ENCODE measurements at regions not wholly inside any gene's neighbourhood (a gene's known extent, or its start where the extent isn't known, plus 50 kb on each side); places are given as distances from the start of the nearest gene placed in this dataset.

DNA sequence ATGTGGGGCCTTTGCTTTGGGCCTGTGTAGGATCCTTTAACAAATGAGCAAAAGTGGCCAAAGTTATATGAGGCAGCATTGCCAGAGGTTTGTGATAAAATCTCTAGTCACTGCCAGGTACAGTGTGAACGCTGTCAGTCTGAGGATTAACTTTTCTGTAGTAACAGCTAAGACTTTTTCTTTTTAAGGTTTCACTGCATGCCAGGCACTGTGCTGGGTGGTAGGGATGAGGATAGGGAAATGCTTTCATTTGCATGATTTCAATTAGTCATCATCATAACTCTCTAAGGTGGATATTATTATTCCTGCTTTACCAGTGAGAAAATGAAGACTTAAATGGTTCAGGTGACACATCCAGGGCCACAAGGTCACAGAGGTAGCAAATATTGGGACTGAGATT lies 79.7 kb upstream of the BMPER start (continued):
- TF ChIP-seq, protein P1, sequence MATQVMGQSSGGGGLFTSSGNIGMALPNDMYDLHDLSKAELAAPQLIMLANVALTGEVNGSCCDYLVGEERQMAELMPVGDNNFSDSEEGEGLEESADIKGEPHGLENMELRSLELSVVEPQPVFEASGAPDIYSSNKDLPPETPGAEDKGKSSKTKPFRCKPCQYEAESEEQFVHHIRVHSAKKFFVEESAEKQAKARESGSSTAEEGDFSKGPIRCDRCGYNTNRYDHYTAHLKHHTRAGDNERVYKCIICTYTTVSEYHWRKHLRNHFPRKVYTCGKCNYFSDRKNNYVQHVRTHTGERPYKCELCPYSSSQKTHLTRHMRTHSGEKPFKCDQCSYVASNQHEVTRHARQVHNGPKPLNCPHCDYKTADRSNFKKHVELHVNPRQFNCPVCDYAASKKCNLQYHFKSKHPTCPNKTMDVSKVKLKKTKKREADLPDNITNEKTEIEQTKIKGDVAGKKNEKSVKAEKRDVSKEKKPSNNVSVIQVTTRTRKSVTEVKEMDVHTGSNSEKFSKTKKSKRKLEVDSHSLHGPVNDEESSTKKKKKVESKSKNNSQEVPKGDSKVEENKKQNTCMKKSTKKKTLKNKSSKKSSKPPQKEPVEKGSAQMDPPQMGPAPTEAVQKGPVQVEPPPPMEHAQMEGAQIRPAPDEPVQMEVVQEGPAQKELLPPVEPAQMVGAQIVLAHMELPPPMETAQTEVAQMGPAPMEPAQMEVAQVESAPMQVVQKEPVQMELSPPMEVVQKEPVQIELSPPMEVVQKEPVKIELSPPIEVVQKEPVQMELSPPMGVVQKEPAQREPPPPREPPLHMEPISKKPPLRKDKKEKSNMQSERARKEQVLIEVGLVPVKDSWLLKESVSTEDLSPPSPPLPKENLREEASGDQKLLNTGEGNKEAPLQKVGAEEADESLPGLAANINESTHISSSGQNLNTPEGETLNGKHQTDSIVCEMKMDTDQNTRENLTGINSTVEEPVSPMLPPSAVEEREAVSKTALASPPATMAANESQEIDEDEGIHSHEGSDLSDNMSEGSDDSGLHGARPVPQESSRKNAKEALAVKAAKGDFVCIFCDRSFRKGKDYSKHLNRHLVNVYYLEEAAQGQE (IDR thresholded peaks at IDR 0.05; ENCODE audit: borderline replicate concordance), result no peak
- TF ChIP-seq, protein P1 (CRISPR knock-in tag; IDR thresholded peaks at IDR 0.05; ENCODE audit: low read depth), result no peak
- no peak for TF ChIP-seq DACH1 (IDR thresholded peaks at IDR 0.05; ENCODE audit: partially characterized antibody)
- TF ChIP-seq SMARCB1 (IDR thresholded peaks at IDR 0.05; ENCODE audit: insufficient read length, low read depth), result no peak
- no peak for TF ChIP-seq ZNF431 (CRISPR knock-in tag; IDR thresholded peaks at IDR 0.05)
